ENCODE measurements at regions not wholly inside any gene's neighbourhood (a gene's known extent, or its start where the extent isn't known, plus 50 kb on each side); places are given as distances from the start of the nearest gene placed in this dataset.

DNA sequence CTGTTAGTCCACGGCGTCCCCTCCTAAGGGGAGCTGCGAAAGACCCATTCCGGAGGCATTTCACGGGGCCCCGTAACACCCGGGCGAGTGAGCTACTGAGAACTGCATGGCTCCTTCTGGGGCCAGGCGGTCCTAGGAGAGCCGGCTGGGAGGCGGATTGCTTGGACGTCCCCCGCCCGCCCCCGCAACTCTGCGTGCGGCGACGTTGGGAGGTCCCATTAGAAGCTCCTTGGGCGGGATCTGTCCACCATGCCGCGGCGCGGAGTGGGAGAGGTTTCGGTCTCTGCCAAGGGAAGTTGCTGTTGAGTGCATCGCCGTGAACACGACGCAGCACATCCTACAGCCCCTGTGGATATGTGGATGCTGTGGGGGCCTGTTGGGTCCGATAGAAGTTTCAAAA is 85.4 kb upstream of the IGFBP7 start (continued):
- TF ChIP-seq STAT6 (CRISPR knock-in tag; IDR thresholded peaks at IDR 0.05; ENCODE audit: borderline replicate concordance), result no peak
- no peak for TF ChIP-seq GATA4 (IDR thresholded peaks at IDR 0.05; ENCODE audit: borderline replicate concordance, low read depth)
- TF ChIP-seq GTF2F1 (IDR thresholded peaks at IDR 0.05; ENCODE audit: low read length), result no peak

DNA sequence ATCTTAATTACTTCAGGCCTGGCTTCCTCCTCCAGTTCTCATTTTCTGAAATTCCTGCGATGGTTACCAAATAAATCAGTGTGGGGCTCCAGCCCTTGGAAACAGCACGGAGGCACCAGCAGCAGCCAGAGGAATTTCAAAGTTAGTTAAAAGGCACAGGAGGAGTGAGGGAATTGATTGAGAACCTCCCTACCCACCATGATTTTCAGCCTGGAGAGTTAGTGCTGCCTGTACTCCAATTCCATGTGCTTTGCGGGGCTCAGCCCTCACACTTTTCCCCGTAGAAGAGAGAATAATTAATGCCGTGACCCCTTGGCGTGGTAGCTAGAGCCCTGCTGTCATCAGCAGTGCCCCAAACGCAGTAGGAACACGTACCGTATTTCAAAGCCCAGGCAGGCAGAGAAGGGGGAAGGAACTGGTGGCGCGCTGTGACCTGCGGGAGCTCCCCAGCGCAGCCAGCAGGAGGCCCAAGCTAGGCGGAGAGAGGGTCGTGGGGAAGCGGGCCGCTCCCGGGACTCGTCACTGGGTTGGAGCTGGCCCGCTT is 84.0 kb upstream of the IGFBP7 start:
- no peak overlapping the region for H3K9ac ChIP-seq (ENCODE audit: insufficient read depth, low read depth, low read length)
- ChIA-PET POLR2A (no interaction called here), CTCF (ENCODE audit: low intra/inter-chr PET ratio, low total read pairs) (no interaction called here)
- peak; percentile 39; the same call in 1 of the 3 replicates for ATAC-seq
- no peak for FAIRE-seq
- no peak overlapping the region for H3K27ac ChIP-seq (ENCODE audit: extremely low read length, insufficient read depth, low read length)
- H3K27me3 ChIP-seq (ENCODE audit: control insufficient read depth in 1 of 2, insufficient read depth in 2 of 2, low read length in 2 of 2), result peaks cover 0 to 4% of the 10 kb centered on the region in 2 experiments; a peak in 1 of 5 replicates
- no peaks in the 10 kb centered on the region for H3K4me1 ChIP-seq (ENCODE audit: insufficient read depth, low read length)
- WGBS (ENCODE audit: low lambda C conversion rate), result 40% methylated on average over 20 of the region's 20 CpGs
- H4K20me1 ChIP-seq (ENCODE audit: insufficient read depth, low read length), result no peaks in the 10 kb centered on the region
- no peak overlapping the region for H2AFZ ChIP-seq (ENCODE audit: low read length)
- no peaks in the 10 kb centered on the region for H3K9me3 ChIP-seq (ENCODE audit: low read length)
- no peaks in the 10 kb centered on the region for H3K79me2 ChIP-seq (ENCODE audit: insufficient read depth, low read length)
- no peak for TF ChIP-seq ZKSCAN5 (CRISPR knock-in tag; IDR thresholded peaks at IDR 0.05)
- TF ChIP-seq ZNF550 (CRISPR knock-in tag; IDR thresholded peaks at IDR 0.05; ENCODE audit: borderline replicate concordance), result no peak
- TF ChIP-seq ZIK1 (CRISPR knock-in tag; IDR thresholded peaks at IDR 0.05; ENCODE audit: borderline replicate concordance, low read depth), result no peak
- TF ChIP-seq, protein P1, sequence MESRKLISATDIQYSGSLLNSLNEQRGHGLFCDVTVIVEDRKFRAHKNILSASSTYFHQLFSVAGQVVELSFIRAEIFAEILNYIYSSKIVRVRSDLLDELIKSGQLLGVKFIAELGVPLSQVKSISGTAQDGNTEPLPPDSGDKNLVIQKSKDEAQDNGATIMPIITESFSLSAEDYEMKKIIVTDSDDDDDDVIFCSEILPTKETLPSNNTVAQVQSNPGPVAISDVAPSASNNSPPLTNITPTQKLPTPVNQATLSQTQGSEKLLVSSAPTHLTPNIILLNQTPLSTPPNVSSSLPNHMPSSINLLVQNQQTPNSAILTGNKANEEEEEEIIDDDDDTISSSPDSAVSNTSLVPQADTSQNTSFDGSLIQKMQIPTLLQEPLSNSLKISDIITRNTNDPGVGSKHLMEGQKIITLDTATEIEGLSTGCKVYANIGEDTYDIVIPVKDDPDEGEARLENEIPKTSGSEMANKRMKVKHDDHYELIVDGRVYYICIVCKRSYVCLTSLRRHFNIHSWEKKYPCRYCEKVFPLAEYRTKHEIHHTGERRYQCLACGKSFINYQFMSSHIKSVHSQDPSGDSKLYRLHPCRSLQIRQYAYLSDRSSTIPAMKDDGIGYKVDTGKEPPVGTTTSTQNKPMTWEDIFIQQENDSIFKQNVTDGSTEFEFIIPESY (CRISPR knock-in tag; IDR thresholded peaks at IDR 0.05), result peak; percentile 64; the same call in 1 of the 2 replicates
- H3K36me3 ChIP-seq (replicated peaks in 1 of 2; ENCODE audit: control insufficient read depth in 1 of 2, insufficient read depth in 2 of 2, low read length in 2 of 2), result no peaks in the 10 kb centered on the region
- H3K4me2 ChIP-seq (ENCODE audit: low read depth, low read length), result no peak overlapping the region
- DNase-seq (ENCODE audit: low spot score), result no peak
- in situ Hi-C loops (cut with HindIII; ENCODE audit: extremely low pct_ligation_motif_present, low pct_unique_long_range_greater_than_20kb) (no loop called here), intact Hi-C loops (cut with micrococcal nuclease; ENCODE audit: unreplicated experiment) (no loop called here)
- H3K4me3 ChIP-seq (replicated peaks in 1 of 3; ENCODE audit: insufficient read depth in 1 of 3, low read depth in 2 of 3, low read length in 3 of 3), result no peak overlapping the region
- no TSS peak for BruUV-seq (replicated peaks)

Data from HepG2 (cell line).